Smooth muscle cell (in vitro differentiated cells): ENCODE measurements at regions not wholly inside any gene's neighbourhood (a gene's known extent, or its start where the extent isn't known, plus 50 kb on each side); places are given as distances from the start of the nearest gene placed in this dataset.

ENCODE experiments used
- DNase-seq: peaks from one replicate; lab custom pipeline; 2025; ENCODE audit not compliant: unreplicated experiment; lab: John Stamatoyannopoulos, UW
- H2AFZ ChIP-seq: fragments of 200-600 bp; sonication (generic); 2 replicates; pipeline ENCODE4 v1.6.0; 2016; ENCODE audit warnings: antibody characterized with exemption, low read depth, mild to moderate bottlenecking
- H3F3A ChIP-seq: fragments of 200-600 bp; sonication (generic); 2 replicates; pipeline ENCODE4 v1.6.0; 2017; ENCODE audit warnings: antibody characterized with exemption, low read depth
- H3K27ac ChIP-seq: fragments of 200-600 bp; sonication (generic); 2 replicates; pipeline ENCODE4 v1.5.1; 2016; ENCODE audit warnings: low read depth, mild to moderate bottlenecking
- H3K27me3 ChIP-seq: fragments of 200-600 bp; sonication (generic); 2 replicates; pipeline ENCODE4 v1.6.1; 2016; ENCODE audit warnings: low read depth, mild to moderate bottlenecking
- H3K36me3 ChIP-seq: fragments of 200-600 bp; sonication (generic); 2 replicates; pipeline ENCODE4 v1.5.1; 2016; ENCODE audit warnings: low read depth
- H3K4me1 ChIP-seq: fragments of 200-600 bp; sonication (generic); 2 replicates; pipeline ENCODE4 v1.5.1; 2016; ENCODE audit warnings: low read depth
- H3K4me2 ChIP-seq: fragments of 200-600 bp; sonication (generic); 2 replicates; pipeline ENCODE4 v1.6.0; 2016; ENCODE audit warnings: mild to moderate bottlenecking
- H3K4me3 ChIP-seq: fragments of 200-600 bp; sonication (generic); 2 replicates; pipeline ENCODE4 v1.5.1; 2016; ENCODE audit warnings: mild to moderate bottlenecking
- H3K79me2 ChIP-seq: fragments of 200-600 bp; sonication (generic); 2 replicates; pipeline ENCODE4 v1.6.0; 2016; ENCODE audit warnings: low read depth, mild to moderate bottlenecking
- H3K9ac ChIP-seq: fragments of 200-600 bp; sonication (generic); 2 replicates; pipeline ENCODE4 v1.6.0; 2016; ENCODE audit warnings: low read depth
- H3K9me3 ChIP-seq: fragments of 200-600 bp; sonication (generic); replicated peaks from 2 replicates; pipeline ENCODE4 v1.5.1; 2016; ENCODE audit warnings: low read depth
- H4K20me1 ChIP-seq: fragments of 200-600 bp; sonication (generic); 2 replicates; pipeline ENCODE4 v1.6.0; 2016; ENCODE audit warnings: low read depth
- WGBS: methylation state at CpG from one replicate; pipeline ENCODE4 v1.1.7; 2016; ENCODE audit warnings: low lambda C conversion rate; 5-methylcytosine and 5-hydroxymethylcytosine counted together
- TF ChIP-seq, protein P1 (sequence below): fragments of 200-600 bp; sonication (generic); IDR thresholded peaks from 2 replicates; pipeline ENCODE4 v1.5.1; 2017; ENCODE audit warnings: borderline replicate concordance, mild to moderate bottlenecking, antibody characterized with exemption; ENCODE audit not compliant: insufficient read depth, poor library complexity, severe bottlenecking

DNA sequence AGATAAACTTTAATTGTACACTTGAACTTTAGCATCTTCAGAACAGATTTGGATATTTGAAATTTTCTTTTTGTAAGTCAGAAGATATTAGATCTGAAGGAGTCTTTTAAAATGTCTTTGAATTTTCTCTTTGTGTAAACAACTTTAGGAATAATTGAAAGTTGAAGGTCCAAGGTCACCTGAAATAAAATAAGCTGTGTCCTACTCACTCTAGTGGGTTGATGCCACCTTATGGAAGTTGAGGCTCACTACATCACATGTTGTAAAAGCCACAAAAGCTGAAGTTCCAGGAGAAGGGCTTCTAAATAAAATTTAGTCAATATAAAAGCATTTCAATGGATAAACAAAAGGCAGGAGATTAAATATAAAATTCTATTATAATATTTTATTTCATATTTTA lies 122.0 kb upstream of the ATXN7L3B start:
- TF ChIP-seq, protein P1, sequence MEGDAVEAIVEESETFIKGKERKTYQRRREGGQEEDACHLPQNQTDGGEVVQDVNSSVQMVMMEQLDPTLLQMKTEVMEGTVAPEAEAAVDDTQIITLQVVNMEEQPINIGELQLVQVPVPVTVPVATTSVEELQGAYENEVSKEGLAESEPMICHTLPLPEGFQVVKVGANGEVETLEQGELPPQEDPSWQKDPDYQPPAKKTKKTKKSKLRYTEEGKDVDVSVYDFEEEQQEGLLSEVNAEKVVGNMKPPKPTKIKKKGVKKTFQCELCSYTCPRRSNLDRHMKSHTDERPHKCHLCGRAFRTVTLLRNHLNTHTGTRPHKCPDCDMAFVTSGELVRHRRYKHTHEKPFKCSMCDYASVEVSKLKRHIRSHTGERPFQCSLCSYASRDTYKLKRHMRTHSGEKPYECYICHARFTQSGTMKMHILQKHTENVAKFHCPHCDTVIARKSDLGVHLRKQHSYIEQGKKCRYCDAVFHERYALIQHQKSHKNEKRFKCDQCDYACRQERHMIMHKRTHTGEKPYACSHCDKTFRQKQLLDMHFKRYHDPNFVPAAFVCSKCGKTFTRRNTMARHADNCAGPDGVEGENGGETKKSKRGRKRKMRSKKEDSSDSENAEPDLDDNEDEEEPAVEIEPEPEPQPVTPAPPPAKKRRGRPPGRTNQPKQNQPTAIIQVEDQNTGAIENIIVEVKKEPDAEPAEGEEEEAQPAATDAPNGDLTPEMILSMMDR = peak; percentile 48
- H3K27me3 ChIP-seq = peaks cover 8% of the 10 kb centered on the region
- no peaks in the 10 kb centered on the region for H3K4me1 ChIP-seq
- no peak for DNase-seq
- H3K36me3 ChIP-seq = no peaks in the 10 kb centered on the region
- H4K20me1 ChIP-seq = no peaks in the 10 kb centered on the region
- no peaks in the 10 kb centered on the region for H3K9me3 ChIP-seq
- H3K4me3 ChIP-seq = no peak overlapping the region
- no peak overlapping the region for H3K4me2 ChIP-seq
- H3K9ac ChIP-seq = no peak overlapping the region
- no peaks in the 10 kb centered on the region for H3F3A ChIP-seq
- no peaks in the 10 kb centered on the region for H3K79me2 ChIP-seq
- H2AFZ ChIP-seq = no peak overlapping the region
- H3K27ac ChIP-seq = no peak overlapping the region

DNA sequence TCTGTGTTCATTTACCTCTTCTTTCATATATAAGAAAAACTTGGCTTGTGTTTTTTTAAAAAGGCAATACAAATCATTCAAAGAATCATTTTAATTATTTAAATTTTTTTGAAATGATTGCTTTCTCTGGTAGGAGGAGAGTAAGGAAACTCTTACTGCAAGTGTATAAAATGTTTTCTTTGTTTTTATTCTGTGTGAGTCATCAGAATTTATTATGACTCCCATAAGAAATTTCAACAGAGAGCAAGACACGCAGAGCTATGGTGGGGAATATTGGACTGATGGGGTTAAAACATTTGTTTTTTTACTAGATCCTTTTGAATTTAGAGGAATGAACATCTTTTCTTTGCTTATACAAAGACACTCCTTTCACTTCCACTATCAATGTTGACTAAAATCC lies 119.1 kb upstream of the ATXN7L3B start:
- H4K20me1 ChIP-seq = no peaks in the 10 kb centered on the region
- DNase-seq = no peak
- peaks cover 8% of the 10 kb centered on the region for H3K27me3 ChIP-seq
- WGBS = 100% methylated on average over 1 of the region's 1 CpG
- no peak overlapping the region for H2AFZ ChIP-seq
- H3K4me2 ChIP-seq = no peak overlapping the region
- H3K4me1 ChIP-seq = no peaks in the 10 kb centered on the region
- no peak overlapping the region for H3K9ac ChIP-seq
- TF ChIP-seq, protein P1 = no peak
- no peaks in the 10 kb centered on the region for H3K79me2 ChIP-seq
- no peaks in the 10 kb centered on the region for H3K9me3 ChIP-seq
- H3K36me3 ChIP-seq = no peaks in the 10 kb centered on the region
- H3K27ac ChIP-seq = no peak overlapping the region
- H3F3A ChIP-seq = no peaks in the 10 kb centered on the region
- no peak overlapping the region for H3K4me3 ChIP-seq

DNA sequence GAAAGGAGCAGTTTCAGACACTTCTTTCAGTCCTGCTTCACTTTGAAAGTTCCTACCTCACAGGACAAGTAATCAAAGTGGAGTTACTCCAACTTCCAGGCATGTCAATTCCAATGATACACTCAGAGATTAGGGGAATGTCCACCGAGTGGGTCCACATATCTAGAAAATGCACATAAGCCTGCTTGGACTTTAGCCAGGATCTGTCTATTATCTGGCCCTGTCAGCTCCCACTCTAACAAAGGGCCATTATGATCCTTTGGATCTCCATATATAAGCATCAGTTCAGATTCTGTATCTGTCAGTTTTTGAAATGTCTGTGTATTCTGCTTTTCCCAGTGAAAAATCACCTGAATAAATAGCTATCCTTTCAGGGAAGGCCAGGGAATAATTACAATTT lies 112.9 kb upstream of the ATXN7L3B start:
- no peaks in the 10 kb centered on the region for H3K4me1 ChIP-seq
- no peaks in the 10 kb centered on the region for H3K9me3 ChIP-seq
- H3K27ac ChIP-seq = no peak overlapping the region
- no peak overlapping the region for H3K9ac ChIP-seq
- H3K36me3 ChIP-seq = no peaks in the 10 kb centered on the region
- 10% methylated on average over 1 of the region's 1 CpG for WGBS
- H3K79me2 ChIP-seq = no peaks in the 10 kb centered on the region
- no peak overlapping the region for H3K4me3 ChIP-seq
- no peaks in the 10 kb centered on the region for H4K20me1 ChIP-seq
- no peak for DNase-seq
- H3K27me3 ChIP-seq = no peaks in the 10 kb centered on the region
- no peaks in the 10 kb centered on the region for H3F3A ChIP-seq
- H2AFZ ChIP-seq = no peak overlapping the region
- no peak overlapping the region for H3K4me2 ChIP-seq
- TF ChIP-seq, protein P1 = no peak

DNA sequence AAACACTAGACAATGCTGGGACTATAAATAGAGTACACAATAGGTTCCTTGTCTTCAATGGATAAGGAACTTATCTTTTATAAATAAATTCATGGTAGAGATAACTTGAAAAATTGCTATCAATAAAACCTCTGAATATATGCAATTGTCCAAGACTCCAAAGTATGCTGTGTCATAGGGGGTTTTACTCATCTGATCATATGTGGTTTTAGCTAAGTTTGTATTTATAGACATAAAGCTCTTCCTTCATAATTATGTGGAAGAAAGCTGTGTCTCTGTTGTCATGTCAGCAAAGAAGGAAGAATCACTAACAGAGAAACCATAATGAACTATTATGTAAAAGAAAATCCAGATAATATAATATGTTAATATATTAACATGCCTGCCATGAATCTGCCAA lies 111.5 kb upstream of the ATXN7L3B start:
- no peak overlapping the region for H2AFZ ChIP-seq
- H3K36me3 ChIP-seq = no peaks in the 10 kb centered on the region
- H4K20me1 ChIP-seq = no peaks in the 10 kb centered on the region
- H3K9me3 ChIP-seq = no peaks in the 10 kb centered on the region
- no peak overlapping the region for H3K27ac ChIP-seq
- H3K27me3 ChIP-seq = no peaks in the 10 kb centered on the region
- no peak overlapping the region for H3K4me2 ChIP-seq
- no peak overlapping the region for H3K9ac ChIP-seq
- no peak overlapping the region for H3K4me3 ChIP-seq
- TF ChIP-seq, protein P1 = no peak
- H3F3A ChIP-seq = no peaks in the 10 kb centered on the region
- DNase-seq = no peak
- no peaks in the 10 kb centered on the region for H3K79me2 ChIP-seq
- no peaks in the 10 kb centered on the region for H3K4me1 ChIP-seq
